ENCODE measurements at regions not wholly inside any gene's neighbourhood (a gene's known extent, or its start where the extent isn't known, plus 50 kb on each side); places are given as distances from the start of the nearest gene placed in this dataset.

GRCh38 chr12:79532907-79533288, 157.9 kb downstream of the PAWR start (continued):
- no peak for TF ChIP-seq USF2 (IDR thresholded peaks at IDR 0.05; ENCODE audit: borderline replicate concordance, low read depth, low read length)
- TF ChIP-seq FOXM1 (IDR thresholded peaks at IDR 0.05; ENCODE audit: low read depth) = no peak
- no peak for TF ChIP-seq FOSL2 (IDR thresholded peaks at IDR 0.05; ENCODE audit: borderline replicate concordance, low read depth)

GRCh38 chr12:79531518-79531917, 159.2 kb downstream of the PAWR start:
- H3K4me1 ChIP-seq (ENCODE audit: control insufficient read depth in 1 of 2, insufficient read depth in 2 of 2, low read depth in 1 of 2, low read length in 1 of 2) = no peaks in the 10 kb centered on the region
- no peak for DNase-seq
- no peak overlapping the region for H3K9ac ChIP-seq
- no peaks in the 10 kb centered on the region for H4K20me1 ChIP-seq (ENCODE audit: insufficient read depth)
- TF ChIP-seq RCOR1 (IDR thresholded peaks at IDR 0.05; ENCODE audit: low read length) = no peak
- no peak for TF ChIP-seq USF1 (IDR thresholded peaks at IDR 0.05; ENCODE audit: borderline replicate concordance, low read depth)
- TF ChIP-seq PBX3 (IDR thresholded peaks at IDR 0.05) = no peak
- H3K9me3 ChIP-seq = no peaks in the 10 kb centered on the region
- CTCF ChIA-PET = interaction anchor here (1.3 kb wide), 1 partner anchor 16 kb away, joined by 4 read pairs; no protein-coding TSS in a partner anchor
- no peak overlapping the region for H3K27ac ChIP-seq (ENCODE audit: low read depth in 2 of 2, low read length in 1 of 2)
- H3K36me3 ChIP-seq (replicated peaks in 1 of 2; ENCODE audit: control insufficient read depth in 1 of 2, insufficient read depth in 2 of 2, low read length in 1 of 2) = no peaks in the 10 kb centered on the region
- WGBS (ENCODE audit: low lambda C conversion rate) = 60% methylated on average over 4 of the region's 4 CpGs
- H3K27me3 ChIP-seq (ENCODE audit: insufficient read depth) = no peaks in the 10 kb centered on the region
- POLR2A ChIA-PET = no interaction called here
- 0 out of 2 replicates have a peak overlapping the region, but pooled peaks have one; percentile 8 for H2AFZ ChIP-seq (ENCODE audit: low read depth)
- no peaks in the 10 kb centered on the region for H3K9me2 ChIP-seq
- H3K4me3 ChIP-seq (ENCODE audit: low read depth in 2 of 2, low read length in 1 of 2) = no peak overlapping the region
- no peaks in the 10 kb centered on the region for H3F3A ChIP-seq (replicated peaks; ENCODE audit: insufficient read depth)
- H3K4me2 ChIP-seq = no peak overlapping the region
- H3K79me2 ChIP-seq (ENCODE audit: insufficient read depth) = no peaks in the 10 kb centered on the region

- POLR2A ChIA-PET = no interaction called here
- no peaks in the 10 kb centered on the region for H4K20me1 ChIP-seq (ENCODE audit: insufficient read depth)
- H3K4me2 ChIP-seq = no peak overlapping the region
- no peak overlapping the region for H3K9ac ChIP-seq
- CTCF ChIA-PET = no interaction called here
- no peaks in the 10 kb centered on the region for H3K27me3 ChIP-seq (ENCODE audit: insufficient read depth)
- TF ChIP-seq RXRA (IDR thresholded peaks at IDR 0.05; ENCODE audit: borderline replicate concordance, low read depth) (no peak), EZH2phosphoT487 (IDR thresholded peaks at IDR 0.05; ENCODE audit: borderline replicate concordance, low read depth) (no peak), GABPA (IDR thresholded peaks at IDR 0.05; ENCODE audit: low read depth) (no peak), YY1 (IDR thresholded peaks at IDR 0.05; ENCODE audit: low read depth) (no peak), REST (IDR thresholded peaks at IDR 0.05; ENCODE audit: low read depth, low read length) (no peak), USF1 (IDR thresholded peaks at IDR 0.05; ENCODE audit: borderline replicate concordance, low read depth) (no peak), RCOR1 (IDR thresholded peaks at IDR 0.05; ENCODE audit: low read length) (no peak)
- H3K9me2 ChIP-seq = no peaks in the 10 kb centered on the region
- no peaks in the 10 kb centered on the region for H3K79me2 ChIP-seq (ENCODE audit: insufficient read depth)
- 13% methylated on average over 1 of the region's 1 CpG for WGBS (ENCODE audit: low lambda C conversion rate)
- no peaks in the 10 kb centered on the region for H3K4me1 ChIP-seq (ENCODE audit: control insufficient read depth in 1 of 2, insufficient read depth in 2 of 2, low read depth in 1 of 2, low read length in 1 of 2)
- H3K36me3 ChIP-seq (replicated peaks in 1 of 2; ENCODE audit: control insufficient read depth in 1 of 2, insufficient read depth in 2 of 2, low read length in 1 of 2) = no peaks in the 10 kb centered on the region
- no peak for DNase-seq
- H3K27ac ChIP-seq (ENCODE audit: low read depth in 2 of 2, low read length in 1 of 2) = no peak overlapping the region
- no peaks in the 10 kb centered on the region for H3F3A ChIP-seq (replicated peaks; ENCODE audit: insufficient read depth)
- H3K9me3 ChIP-seq = no peaks in the 10 kb centered on the region
- no peak overlapping the region for H3K4me3 ChIP-seq (ENCODE audit: low read depth in 2 of 2, low read length in 1 of 2)
- no peak overlapping the region for H2AFZ ChIP-seq (ENCODE audit: low read depth)
These were observed 163.3 kb downstream of the PAWR start for GRCh38 chr12:79527473-79527872.
